DND-41 (cell line): ENCODE measurements at regions not wholly inside any gene's neighbourhood (a gene's known extent, or its start where the extent isn't known, plus 50 kb on each side); places are given as distances from the start of the nearest gene placed in this dataset.

Experiments used
- EZH2 ChIP-seq: IDR thresholded peaks from 3 replicates; pipeline ENCODE4 v1.6.1; 2012; ENCODE audit warnings: borderline replicate concordance, low read depth, mild to moderate bottlenecking, moderate library complexity, low read length, inconsistent platforms; ENCODE audit not compliant: severe bottlenecking
- TF ChIP-seq, protein P1 (sequence below): IDR thresholded peaks from 2 replicates; pipeline ENCODE4 v1.5.1; 2012; ENCODE audit warnings: borderline replicate concordance, low read length, moderate library complexity, mild to moderate bottlenecking; ENCODE audit not compliant: poor library complexity, severe bottlenecking; ENCODE audit errors: extremely low read depth

DNA sequence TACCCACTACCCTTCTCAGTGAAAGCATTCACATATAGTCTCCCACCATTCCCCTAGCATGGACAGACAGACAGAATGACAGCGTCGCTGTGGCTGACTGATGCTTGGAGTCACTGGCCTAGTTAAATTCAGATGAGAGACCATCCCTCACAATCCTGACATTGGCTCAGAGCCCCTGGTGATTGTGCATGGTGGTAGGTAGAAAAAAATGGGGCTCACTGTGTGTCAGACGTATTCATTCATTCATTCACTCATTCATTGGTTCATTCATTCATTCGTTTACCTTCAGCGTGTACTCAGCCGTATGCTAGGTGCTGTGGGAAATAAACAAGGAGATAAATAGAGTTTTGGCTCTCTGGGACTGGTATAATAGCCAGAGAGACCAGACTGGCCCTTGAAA is 73.6 kb upstream of the CALM2 start:
- TF ChIP-seq, protein P1, sequence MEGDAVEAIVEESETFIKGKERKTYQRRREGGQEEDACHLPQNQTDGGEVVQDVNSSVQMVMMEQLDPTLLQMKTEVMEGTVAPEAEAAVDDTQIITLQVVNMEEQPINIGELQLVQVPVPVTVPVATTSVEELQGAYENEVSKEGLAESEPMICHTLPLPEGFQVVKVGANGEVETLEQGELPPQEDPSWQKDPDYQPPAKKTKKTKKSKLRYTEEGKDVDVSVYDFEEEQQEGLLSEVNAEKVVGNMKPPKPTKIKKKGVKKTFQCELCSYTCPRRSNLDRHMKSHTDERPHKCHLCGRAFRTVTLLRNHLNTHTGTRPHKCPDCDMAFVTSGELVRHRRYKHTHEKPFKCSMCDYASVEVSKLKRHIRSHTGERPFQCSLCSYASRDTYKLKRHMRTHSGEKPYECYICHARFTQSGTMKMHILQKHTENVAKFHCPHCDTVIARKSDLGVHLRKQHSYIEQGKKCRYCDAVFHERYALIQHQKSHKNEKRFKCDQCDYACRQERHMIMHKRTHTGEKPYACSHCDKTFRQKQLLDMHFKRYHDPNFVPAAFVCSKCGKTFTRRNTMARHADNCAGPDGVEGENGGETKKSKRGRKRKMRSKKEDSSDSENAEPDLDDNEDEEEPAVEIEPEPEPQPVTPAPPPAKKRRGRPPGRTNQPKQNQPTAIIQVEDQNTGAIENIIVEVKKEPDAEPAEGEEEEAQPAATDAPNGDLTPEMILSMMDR, result no peak
- TF ChIP-seq EZH2, result no peak
